Right lobe of liver (tissue), 4 donors: ENCODE measurements at regions not wholly inside any gene's neighbourhood (a gene's known extent, or its start where the extent isn't known, plus 50 kb on each side); places are given as distances from the start of the nearest gene placed in this dataset.

Experiments used
- POLR2A ChIP-seq: fragments of 450-650 bp; IDR thresholded peaks from one replicate; pipeline ENCODE4 v1.6.1; 2017; ENCODE audit warnings: antibody characterized with exemption, mild to moderate bottlenecking
- TF ChIP-seq, protein P1 (sequence below), 4 donors: fragments of 200-600 bp in 3 of 4; fragments of 450-650 bp in 1 of 4; IDR thresholded peaks; one replicate each; pipeline versions ENCODE4 v1.5.1 to v1.8.0; 2016 to 2022; ENCODE audit warnings: antibody characterized with exemption in 4 of 4, mild to moderate bottlenecking in 2 of 4
- donor health status: DM: no; HTN: no; CAD: no.
- donor health status: DM: no; HTN: no; CAD: no.
- donor health status: DM: no; HTN: yes; CAD: no.

DNA sequence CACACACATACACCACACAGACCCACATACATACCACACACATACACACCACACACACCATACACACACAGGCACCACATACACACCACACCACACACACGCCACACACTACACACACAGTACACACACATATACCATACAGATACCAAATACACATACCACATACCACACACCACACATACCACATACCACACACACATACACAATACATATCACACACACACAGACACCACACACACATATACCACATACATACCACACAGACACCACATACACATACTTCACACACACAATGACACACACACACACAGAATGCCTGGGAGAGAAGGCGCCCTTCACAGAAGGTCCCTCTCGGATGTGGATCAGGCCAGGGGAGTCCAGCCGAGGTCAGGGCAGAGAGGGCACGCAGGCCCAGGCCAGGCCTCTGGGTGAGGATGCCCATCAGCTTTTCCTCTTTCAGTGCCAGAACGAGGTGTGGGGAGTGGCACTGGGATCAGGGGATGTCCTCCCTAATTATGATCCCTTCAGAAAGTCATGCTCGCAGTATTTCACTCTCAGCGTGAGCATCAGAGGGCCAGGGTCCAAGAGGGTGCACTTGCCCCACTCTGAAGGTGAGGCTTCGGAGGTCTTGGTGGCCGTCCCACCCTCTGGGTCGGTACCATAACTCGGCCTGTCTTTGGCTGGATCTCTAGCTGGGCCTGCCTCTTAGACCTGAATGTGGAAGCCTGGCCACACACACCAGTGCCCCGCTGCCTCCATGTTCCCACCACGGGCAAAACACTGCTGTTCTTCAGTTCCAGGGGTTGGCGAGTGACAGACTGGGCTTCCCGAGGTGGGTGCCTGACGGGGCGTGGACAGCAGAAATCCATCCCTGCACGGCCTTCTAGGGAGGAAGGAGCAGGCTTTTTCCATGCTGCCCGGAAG lies 70.6 kb upstream of the ODC1 start:
- TF ChIP-seq, protein P1, sequence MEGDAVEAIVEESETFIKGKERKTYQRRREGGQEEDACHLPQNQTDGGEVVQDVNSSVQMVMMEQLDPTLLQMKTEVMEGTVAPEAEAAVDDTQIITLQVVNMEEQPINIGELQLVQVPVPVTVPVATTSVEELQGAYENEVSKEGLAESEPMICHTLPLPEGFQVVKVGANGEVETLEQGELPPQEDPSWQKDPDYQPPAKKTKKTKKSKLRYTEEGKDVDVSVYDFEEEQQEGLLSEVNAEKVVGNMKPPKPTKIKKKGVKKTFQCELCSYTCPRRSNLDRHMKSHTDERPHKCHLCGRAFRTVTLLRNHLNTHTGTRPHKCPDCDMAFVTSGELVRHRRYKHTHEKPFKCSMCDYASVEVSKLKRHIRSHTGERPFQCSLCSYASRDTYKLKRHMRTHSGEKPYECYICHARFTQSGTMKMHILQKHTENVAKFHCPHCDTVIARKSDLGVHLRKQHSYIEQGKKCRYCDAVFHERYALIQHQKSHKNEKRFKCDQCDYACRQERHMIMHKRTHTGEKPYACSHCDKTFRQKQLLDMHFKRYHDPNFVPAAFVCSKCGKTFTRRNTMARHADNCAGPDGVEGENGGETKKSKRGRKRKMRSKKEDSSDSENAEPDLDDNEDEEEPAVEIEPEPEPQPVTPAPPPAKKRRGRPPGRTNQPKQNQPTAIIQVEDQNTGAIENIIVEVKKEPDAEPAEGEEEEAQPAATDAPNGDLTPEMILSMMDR (IDR thresholded peaks at IDR 0.05): no peak
- TF ChIP-seq POLR2A: no peak
